ENCODE measurements at regions not wholly inside any gene's neighbourhood (a gene's known extent, or its start where the extent isn't known, plus 50 kb on each side); places are given as distances from the start of the nearest gene placed in this dataset.

DNA sequence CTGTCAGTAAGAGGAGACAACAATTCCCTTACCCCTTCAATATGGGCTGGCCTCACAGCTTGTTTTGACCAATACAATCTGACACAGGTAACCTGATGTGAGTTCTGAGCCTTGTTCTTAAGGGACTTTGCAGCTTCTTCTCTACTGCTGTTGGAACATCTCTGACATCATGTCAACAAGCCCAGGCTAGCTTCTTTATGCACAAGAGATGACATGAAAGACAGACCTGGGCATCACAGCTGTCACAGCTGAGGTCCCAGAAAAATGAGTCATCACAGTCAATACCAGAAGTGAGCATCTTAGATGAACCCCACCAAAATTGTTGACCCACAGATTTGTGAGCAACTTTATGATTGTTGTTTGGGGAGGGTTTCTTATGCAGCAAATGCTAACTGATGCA is 431.7 kb upstream of the PSMD7 start:
- no peak overlapping the region for H3K4me3 ChIP-seq (ENCODE audit: low read depth, low read length, poor library complexity, severe bottlenecking)
- H3K4me1 ChIP-seq (ENCODE audit: insufficient read depth, low read length, poor library complexity, severe bottlenecking): no peaks in the 10 kb centered on the region
- no peak for TF ChIP-seq EZH2phosphoT487 (IDR thresholded peaks at IDR 0.05; ENCODE audit: borderline replicate concordance, low read depth, low read length)
- no peak for TF ChIP-seq CTCF (conservative IDR thresholded peaks at IDR 0.05; ENCODE audit: low read length)
- H3K9me3 ChIP-seq (ENCODE audit: low read length): no peaks in the 10 kb centered on the region
- ChIA-PET POLR2A (no interaction called here), CTCF (ENCODE audit: unreplicated experiment) (no interaction called here)
- H2AFZ ChIP-seq (ENCODE audit: low read length): no peak overlapping the region
- no peak for DNase-seq (ENCODE audit: low spot score)
- H4K20me1 ChIP-seq (ENCODE audit: insufficient read depth, low read length): no peaks in the 10 kb centered on the region
- H3K4me2 ChIP-seq (ENCODE audit: low read length): no peak overlapping the region
- H3K9me2 ChIP-seq (ENCODE audit: insufficient read depth, low read length): no peaks in the 10 kb centered on the region
- intact Hi-C loops (cut with micrococcal nuclease; ENCODE audit: unreplicated experiment): no loop called here
- no peak overlapping the region for H3K27ac ChIP-seq (ENCODE audit: low read depth, low read length, poor library complexity, severe bottlenecking)
- H3K79me2 ChIP-seq (ENCODE audit: insufficient read depth, low read depth, low read length): no peaks in the 10 kb centered on the region
- BruUV-seq (replicated peaks): no TSS peak
- H3K36me3 ChIP-seq (ENCODE audit: insufficient read depth, low read length): no peaks in the 10 kb centered on the region

- Histone ChIP-seq H3K4me3 (ENCODE audit: low read depth, low read length, poor library complexity, severe bottlenecking) (no peak overlapping the region), H3K4me2 (ENCODE audit: low read length) (no peak overlapping the region), H3K9me3 (ENCODE audit: low read length) (no peaks in the 10 kb centered on the region), H3K36me3 (ENCODE audit: insufficient read depth, low read length) (no peaks in the 10 kb centered on the region), H2AFZ (ENCODE audit: low read length) (no peak overlapping the region), H3K79me2 (ENCODE audit: insufficient read depth, low read depth, low read length) (no peaks in the 10 kb centered on the region), H3K27ac (ENCODE audit: low read depth, low read length, poor library complexity, severe bottlenecking) (no peak overlapping the region), H3K9me2 (ENCODE audit: insufficient read depth, low read length) (no peaks in the 10 kb centered on the region), H4K20me1 (ENCODE audit: insufficient read depth, low read length) (no peaks in the 10 kb centered on the region; the same call in 1 of the 2 replicates), H3K4me1 (ENCODE audit: insufficient read depth, low read length, poor library complexity, severe bottlenecking) (no peaks in the 10 kb centered on the region)
- POLR2A ChIA-PET: no interaction called here
- CTCF ChIA-PET (ENCODE audit: unreplicated experiment): no interaction called here
- TF ChIP-seq CTCF (conservative IDR thresholded peaks at IDR 0.05; ENCODE audit: low read length) (no peak), EZH2phosphoT487 (IDR thresholded peaks at IDR 0.05; ENCODE audit: borderline replicate concordance, low read depth, low read length) (no peak)
- intact Hi-C loops (cut with micrococcal nuclease; ENCODE audit: unreplicated experiment): no loop called here
- no TSS peak for BruUV-seq (replicated peaks)
- no peak for DNase-seq (ENCODE audit: low spot score)
These were observed 438.3 kb upstream of the PSMD7 start for GRCh38 chr16:73858326-73858725.

DNA sequence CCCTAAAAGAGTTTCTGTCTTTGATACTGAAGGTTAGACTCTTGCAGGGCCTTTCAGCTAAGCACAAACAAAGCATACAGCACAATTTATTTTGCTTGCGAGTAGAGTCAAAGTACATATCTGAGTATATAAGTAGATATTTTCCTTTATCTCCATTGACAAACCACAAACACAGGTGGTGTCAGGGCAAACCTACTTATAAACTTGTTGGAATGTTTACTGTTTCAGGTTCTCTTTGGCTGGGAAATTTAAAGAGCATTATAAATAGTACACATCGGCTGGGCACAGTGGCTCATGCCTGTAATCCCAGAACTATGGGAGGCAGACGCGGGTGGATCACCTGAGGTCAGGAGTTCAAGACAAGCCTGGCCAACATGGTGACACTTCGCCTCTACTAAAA is 442.6 kb upstream of the PSMD7 start:
- ChIA-PET CTCF (ENCODE audit: unreplicated experiment) (no interaction called here), POLR2A (no interaction called here)
- TF ChIP-seq CTCF (conservative IDR thresholded peaks at IDR 0.05; ENCODE audit: low read length) (no peak), EZH2phosphoT487 (IDR thresholded peaks at IDR 0.05; ENCODE audit: borderline replicate concordance, low read depth, low read length) (no peak)
- Histone ChIP-seq H2AFZ (ENCODE audit: low read length) (no peak overlapping the region), H3K4me2 (ENCODE audit: low read length) (no peak overlapping the region), H3K4me1 (ENCODE audit: insufficient read depth, low read length, poor library complexity, severe bottlenecking) (no peaks in the 10 kb centered on the region), H3K9me2 (ENCODE audit: insufficient read depth, low read length) (no peaks in the 10 kb centered on the region), H3K9me3 (ENCODE audit: low read length) (no peaks in the 10 kb centered on the region), H3K36me3 (ENCODE audit: insufficient read depth, low read length) (no peaks in the 10 kb centered on the region), H4K20me1 (ENCODE audit: insufficient read depth, low read length) (no peaks in the 10 kb centered on the region; the same call in 1 of the 2 replicates), H3K79me2 (ENCODE audit: insufficient read depth, low read depth, low read length) (no peaks in the 10 kb centered on the region), H3K27ac (ENCODE audit: low read depth, low read length, poor library complexity, severe bottlenecking) (no peak overlapping the region), H3K4me3 (ENCODE audit: low read depth, low read length, poor library complexity, severe bottlenecking) (no peak overlapping the region)
- no TSS peak for BruUV-seq (replicated peaks)
- intact Hi-C loops (cut with micrococcal nuclease; ENCODE audit: unreplicated experiment): no loop called here
- no peak for DNase-seq (ENCODE audit: low spot score)

Data from OCI-LY7 (cell line).